Stomach (tissue), 4 donors: ENCODE measurements at regions not wholly inside any gene's neighbourhood (a gene's known extent, or its start where the extent isn't known, plus 50 kb on each side); places are given as distances from the start of the nearest gene placed in this dataset.

Source experiments
- EP300 ChIP-seq: sonication (generic); formaldehyde crosslinking; IDR thresholded peaks from one replicate; pipeline ENCODE4 v1.6.1; 2017; ENCODE audit warnings: antibody characterized with exemption
- POLR2A ChIP-seq, 4 donors: fragments of 450-650 bp; IDR thresholded peaks; one replicate each; pipeline ENCODE4 v1.6.1; 2016; ENCODE audit warnings: antibody characterized with exemption in 4 of 4, control low read depth in 2 of 4, mild to moderate bottlenecking in 1 of 4, moderate library complexity in 1 of 4
- POLR2AphosphoS5 ChIP-seq, 3 donors: sonication (generic); formaldehyde crosslinking; IDR thresholded peaks; one replicate each; pipeline ENCODE4 v1.6.1; 2016; ENCODE audit warnings: antibody characterized with exemption in 3 of 3
- TF ChIP-seq, protein P1 (sequence below), 7 experiments: fragments of 450-650 bp in 4 of 7; fragments of 200-600 bp in 3 of 7; sonication (generic) in 3 of 7; IDR thresholded peaks; one replicate each; pipeline ENCODE4 v1.5.1; 2016 to 2019; ENCODE audit warnings: antibody characterized with exemption in 7 of 7, control low read depth in 2 of 7, mild to moderate bottlenecking in 1 of 7

GRCh38 chr15:46251903-46252302, 617.1 kb downstream of the SQOR start:
- no peak for TF ChIP-seq POLR2A (IDR thresholded peaks at IDR 0.05)
- TF ChIP-seq, protein P1, sequence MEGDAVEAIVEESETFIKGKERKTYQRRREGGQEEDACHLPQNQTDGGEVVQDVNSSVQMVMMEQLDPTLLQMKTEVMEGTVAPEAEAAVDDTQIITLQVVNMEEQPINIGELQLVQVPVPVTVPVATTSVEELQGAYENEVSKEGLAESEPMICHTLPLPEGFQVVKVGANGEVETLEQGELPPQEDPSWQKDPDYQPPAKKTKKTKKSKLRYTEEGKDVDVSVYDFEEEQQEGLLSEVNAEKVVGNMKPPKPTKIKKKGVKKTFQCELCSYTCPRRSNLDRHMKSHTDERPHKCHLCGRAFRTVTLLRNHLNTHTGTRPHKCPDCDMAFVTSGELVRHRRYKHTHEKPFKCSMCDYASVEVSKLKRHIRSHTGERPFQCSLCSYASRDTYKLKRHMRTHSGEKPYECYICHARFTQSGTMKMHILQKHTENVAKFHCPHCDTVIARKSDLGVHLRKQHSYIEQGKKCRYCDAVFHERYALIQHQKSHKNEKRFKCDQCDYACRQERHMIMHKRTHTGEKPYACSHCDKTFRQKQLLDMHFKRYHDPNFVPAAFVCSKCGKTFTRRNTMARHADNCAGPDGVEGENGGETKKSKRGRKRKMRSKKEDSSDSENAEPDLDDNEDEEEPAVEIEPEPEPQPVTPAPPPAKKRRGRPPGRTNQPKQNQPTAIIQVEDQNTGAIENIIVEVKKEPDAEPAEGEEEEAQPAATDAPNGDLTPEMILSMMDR (IDR thresholded peaks at IDR 0.05): no peak
- TF ChIP-seq EP300: no peak
- no peak for TF ChIP-seq POLR2AphosphoS5 (IDR thresholded peaks at IDR 0.05)
